D721Med (cell line): ENCODE measurements at regions not wholly inside any gene's neighbourhood (a gene's known extent, or its start where the extent isn't known, plus 50 kb on each side); places are given as distances from the start of the nearest gene placed in this dataset.

Source experiments
- DNase-seq: peaks from one replicate; pipeline ENCODE4 v3.0.0; 2011; ENCODE audit warnings: low spot score; ENCODE audit not compliant: insufficient read length
- FAIRE-seq: peaks from 2 replicates; lab custom pipeline; 2011; peaks lifted over from hg19 to GRCh38; lab: Jason Lieb, UNC
- TF ChIP-seq, protein P1 (sequence below): IDR thresholded peaks from 2 replicates; pipeline ENCODE4 v1.5.1; 2012; ENCODE audit warnings: mild to moderate bottlenecking, control low read depth; ENCODE audit not compliant: insufficient read depth; ENCODE audit errors: missing control alignments

DNA sequence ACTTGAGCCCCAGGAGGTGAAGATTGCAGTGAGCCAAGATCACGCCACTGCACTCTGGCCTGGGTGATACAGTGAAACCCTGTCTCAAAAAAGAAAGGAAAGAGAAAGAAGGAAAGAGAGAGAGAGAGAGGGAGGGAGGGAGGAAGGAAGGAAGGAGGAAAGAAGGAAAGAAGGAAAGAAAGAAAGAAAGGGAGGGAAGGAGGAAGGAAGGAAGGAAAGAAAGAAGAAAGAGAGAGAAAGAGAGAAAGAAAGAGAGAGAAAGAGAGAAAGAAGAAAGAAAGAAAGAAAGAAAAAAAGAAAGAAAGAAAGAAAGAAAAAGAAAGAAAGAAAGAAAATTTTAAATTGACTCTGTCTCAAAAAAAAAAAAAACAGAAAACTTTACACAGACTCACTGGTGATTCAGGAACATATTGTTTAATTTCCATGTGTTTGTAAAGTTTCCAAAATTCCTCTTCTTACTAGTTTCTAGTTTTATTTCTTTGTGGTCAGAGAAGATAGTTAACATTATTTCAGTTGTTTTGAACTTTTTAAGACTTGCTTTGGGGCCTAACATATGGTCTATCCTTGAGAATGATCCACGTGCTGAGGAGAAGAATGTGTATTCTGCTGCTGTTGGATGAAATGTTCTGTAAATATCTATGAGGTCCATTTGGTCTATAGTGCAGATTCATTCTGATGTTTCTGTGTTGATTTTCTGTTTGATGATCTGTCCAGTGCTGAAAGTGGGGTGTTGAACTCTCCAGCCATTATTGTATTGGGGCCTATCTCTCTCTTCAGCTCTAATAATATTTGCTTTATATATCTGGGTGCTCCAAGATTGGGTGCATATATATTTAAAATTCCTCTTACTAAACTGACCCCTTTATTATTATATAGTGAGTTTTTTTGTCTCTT, 204.4 kb upstream of the SERP2 start:
- DNase-seq = no peak

DNA sequence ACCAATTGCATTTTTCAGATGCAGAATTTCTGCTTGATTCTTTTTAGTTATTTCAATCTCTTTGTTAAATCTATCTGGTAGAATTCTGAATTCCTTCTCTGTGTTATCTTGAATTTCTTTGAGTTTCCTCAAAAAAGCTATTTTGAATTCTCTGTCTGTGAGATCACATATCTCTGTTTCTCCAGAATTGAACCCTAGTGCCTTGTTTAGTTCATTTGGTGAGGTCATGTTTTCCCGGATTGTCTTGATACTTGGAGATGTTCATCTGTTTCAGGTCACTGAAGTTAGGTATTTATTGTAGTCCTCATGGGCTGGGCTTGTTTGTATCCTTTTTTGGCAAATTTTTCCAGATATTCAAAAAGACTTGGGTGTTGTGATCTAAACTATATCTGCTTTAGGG, 202.9 kb upstream of the SERP2 start:
- DNase-seq (no peak), FAIRE-seq (no peak)
- TF ChIP-seq, protein P1, sequence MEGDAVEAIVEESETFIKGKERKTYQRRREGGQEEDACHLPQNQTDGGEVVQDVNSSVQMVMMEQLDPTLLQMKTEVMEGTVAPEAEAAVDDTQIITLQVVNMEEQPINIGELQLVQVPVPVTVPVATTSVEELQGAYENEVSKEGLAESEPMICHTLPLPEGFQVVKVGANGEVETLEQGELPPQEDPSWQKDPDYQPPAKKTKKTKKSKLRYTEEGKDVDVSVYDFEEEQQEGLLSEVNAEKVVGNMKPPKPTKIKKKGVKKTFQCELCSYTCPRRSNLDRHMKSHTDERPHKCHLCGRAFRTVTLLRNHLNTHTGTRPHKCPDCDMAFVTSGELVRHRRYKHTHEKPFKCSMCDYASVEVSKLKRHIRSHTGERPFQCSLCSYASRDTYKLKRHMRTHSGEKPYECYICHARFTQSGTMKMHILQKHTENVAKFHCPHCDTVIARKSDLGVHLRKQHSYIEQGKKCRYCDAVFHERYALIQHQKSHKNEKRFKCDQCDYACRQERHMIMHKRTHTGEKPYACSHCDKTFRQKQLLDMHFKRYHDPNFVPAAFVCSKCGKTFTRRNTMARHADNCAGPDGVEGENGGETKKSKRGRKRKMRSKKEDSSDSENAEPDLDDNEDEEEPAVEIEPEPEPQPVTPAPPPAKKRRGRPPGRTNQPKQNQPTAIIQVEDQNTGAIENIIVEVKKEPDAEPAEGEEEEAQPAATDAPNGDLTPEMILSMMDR = no peak

More for the DNA sequence above, 204.4 kb upstream of the SERP2 start:
- no peak for FAIRE-seq
- TF ChIP-seq, protein P1 = no peak

DNA sequence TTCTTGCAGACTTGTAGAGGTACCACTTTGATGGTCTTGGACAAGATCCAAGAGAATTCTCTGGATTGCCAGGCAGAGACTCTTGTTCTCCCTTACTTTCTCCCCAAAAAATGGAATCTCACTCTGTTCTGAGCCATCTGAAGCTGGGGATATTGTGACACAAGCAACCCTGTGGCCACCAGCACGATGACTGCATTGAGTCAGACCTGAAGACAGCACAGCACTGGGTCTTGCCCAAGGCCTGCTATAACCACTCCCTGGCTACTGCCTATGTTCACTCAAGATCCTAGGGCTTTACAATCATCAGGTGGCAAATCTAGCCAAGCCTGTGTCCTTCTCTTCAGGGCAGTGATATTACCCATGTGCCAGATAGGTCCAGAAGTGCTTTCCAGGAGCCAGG, 202.5 kb upstream of the SERP2 start:
- FAIRE-seq (no peak), DNase-seq (no peak)
- TF ChIP-seq, protein P1 = no peak

DNA sequence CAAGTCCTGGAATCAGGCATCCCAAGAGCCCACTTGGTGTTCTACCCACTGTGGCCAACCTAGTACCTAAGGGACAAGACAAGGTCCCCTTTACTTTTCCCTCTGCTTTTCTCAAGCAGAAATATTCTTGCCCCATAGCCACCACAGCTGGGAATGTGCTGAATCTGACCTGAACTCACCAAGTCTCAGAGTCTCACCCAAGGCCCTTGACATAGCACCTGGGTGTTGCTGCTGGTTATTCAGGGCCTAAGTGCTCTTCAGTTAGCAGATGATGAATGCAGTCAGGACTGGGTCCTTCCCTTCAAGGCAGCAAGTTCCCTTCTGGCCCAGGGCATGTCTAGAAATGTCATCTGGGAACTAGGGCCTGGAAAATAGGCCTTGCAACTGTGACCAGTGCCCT, 201.8 kb upstream of the SERP2 start:
- TF ChIP-seq, protein P1 = no peak
- no peak for DNase-seq
- no peak for FAIRE-seq

DNA sequence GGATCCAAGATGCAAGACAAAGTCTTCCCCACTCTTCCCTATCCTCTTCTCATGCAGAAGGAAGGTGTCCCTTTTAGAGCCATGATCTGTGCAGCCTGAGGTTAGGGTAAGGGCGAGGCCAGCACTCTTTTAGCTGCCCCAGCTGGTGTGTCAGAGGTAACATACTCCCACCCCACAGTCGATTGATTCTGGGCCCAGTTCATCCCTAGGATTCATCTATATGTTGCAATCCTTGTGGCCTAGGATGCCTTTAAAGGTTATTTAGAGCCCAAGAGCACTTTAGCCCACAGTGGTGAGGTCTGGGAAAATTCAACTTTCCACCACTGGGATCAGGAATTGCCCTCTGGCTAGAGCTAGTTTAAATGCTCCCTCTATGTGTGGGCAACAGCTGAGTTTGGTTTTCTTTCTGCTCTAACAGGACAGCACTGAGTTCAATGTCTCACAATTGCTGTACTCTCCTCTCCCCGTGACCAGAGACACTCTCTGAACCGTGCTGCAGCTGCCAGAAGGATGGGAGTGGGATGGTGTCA, 201.3 kb upstream of the SERP2 start:
- TF ChIP-seq, protein P1 = no peak
- DNase-seq (no peak), FAIRE-seq (no peak)

DNA sequence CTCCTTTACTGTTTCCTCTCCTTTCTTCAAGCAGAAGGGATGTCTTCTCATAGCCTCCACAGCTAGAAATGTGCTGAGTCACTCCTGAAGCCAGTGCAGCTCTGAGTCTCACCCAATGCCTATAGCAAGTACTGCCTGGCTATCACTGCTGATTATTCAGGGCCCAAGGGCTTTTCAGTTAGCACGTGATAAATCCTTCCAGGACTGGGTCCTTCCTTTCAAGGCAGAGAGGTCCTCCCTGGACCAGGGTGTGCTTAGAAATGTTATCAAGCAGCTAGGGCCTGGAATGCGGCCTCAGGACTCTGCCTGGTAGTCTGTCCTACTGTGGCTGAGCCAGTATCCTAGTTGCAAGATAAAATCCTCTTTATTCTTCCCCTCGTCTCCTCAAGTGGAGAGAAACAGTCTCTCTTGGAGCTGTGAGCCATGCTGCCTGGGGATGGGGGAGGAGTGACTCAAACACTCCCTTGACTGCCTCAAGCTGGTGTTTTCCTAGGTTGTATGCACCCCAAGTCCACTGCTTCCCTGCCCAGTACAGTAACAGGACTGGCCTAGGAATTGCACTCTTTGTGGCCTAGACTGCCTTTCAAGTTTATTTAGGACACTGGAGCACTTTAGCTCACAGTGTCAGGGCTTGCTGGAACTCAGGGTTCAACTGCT, 198.7 kb upstream of the SERP2 start:
- DNase-seq = no peak
- TF ChIP-seq, protein P1 = no peak
- no peak for FAIRE-seq
